ENCODE measurements at regions not wholly inside any gene's neighbourhood (a gene's known extent, or its start where the extent isn't known, plus 50 kb on each side); places are given as distances from the start of the nearest gene placed in this dataset.
A peak's percentile ranks its signal among the peaks of the same experiment; 100 is the strongest.

GRCh38 chr5:115069087-115069968 is 100.4 kb downstream of the TRIM36 start:
- TF ChIP-seq, protein P1, sequence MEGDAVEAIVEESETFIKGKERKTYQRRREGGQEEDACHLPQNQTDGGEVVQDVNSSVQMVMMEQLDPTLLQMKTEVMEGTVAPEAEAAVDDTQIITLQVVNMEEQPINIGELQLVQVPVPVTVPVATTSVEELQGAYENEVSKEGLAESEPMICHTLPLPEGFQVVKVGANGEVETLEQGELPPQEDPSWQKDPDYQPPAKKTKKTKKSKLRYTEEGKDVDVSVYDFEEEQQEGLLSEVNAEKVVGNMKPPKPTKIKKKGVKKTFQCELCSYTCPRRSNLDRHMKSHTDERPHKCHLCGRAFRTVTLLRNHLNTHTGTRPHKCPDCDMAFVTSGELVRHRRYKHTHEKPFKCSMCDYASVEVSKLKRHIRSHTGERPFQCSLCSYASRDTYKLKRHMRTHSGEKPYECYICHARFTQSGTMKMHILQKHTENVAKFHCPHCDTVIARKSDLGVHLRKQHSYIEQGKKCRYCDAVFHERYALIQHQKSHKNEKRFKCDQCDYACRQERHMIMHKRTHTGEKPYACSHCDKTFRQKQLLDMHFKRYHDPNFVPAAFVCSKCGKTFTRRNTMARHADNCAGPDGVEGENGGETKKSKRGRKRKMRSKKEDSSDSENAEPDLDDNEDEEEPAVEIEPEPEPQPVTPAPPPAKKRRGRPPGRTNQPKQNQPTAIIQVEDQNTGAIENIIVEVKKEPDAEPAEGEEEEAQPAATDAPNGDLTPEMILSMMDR (conservative IDR thresholded peaks at IDR 0.05 in 1 of 2, IDR thresholded peaks at IDR 0.05 in 1 of 2; ENCODE audit: extremely low read depth in 1 of 2, insufficient read depth in 1 of 2, low read depth in 1 of 2, low read length in 2 of 2) = peak; percentile 73 to 86
- no peak for TF ChIP-seq EZH2 (IDR thresholded peaks at IDR 0.05; ENCODE audit: borderline replicate concordance, low read length)
